Heart left ventricle (tissue), 13 donors: ENCODE measurements at regions not wholly inside any gene's neighbourhood (a gene's known extent, or its start where the extent isn't known, plus 50 kb on each side); places are given as distances from the start of the nearest gene placed in this dataset.

Experiments
- CTCF ChIP-seq, 12 donors: fragments of 200-600 bp; sonication (generic) in 4 of 12; IDR thresholded peaks; one replicate each; pipeline versions ENCODE4 v1.5.0 to v1.8.0; 2018 to 2022; ENCODE audit warnings: antibody characterized with exemption in 12 of 12, mild to moderate bottlenecking in 5 of 12
- POLR2A ChIP-seq, 2 donors: fragments of 450-650 bp; IDR thresholded peaks; one replicate each; pipeline ENCODE4 v1.6.1; 2017; ENCODE audit warnings: antibody characterized with exemption in 2 of 2, mild to moderate bottlenecking in 2 of 2, moderate library complexity in 2 of 2
- donor health status: ischemic (EF 13 %, LVEDD 7.1; RV severe dilation, severe dysfunction).
- donor health status: DM: no; HTN: yes; CAD: no.
- donor health status: DM: no; HTN: no; CAD: no.
- donor health status: ischemic (EF 25% LVEDD 6.9; RV normal size, moderate dysfunction).
- donor health status: ischemic (EF 25% LVEDD 5.7; RV mildly dilated, moderate dysfunction).
- donor health status: ischemic (EF 35%, LVEDD 5.7; RV mildly dilated, moderate dysfunction).
- donor health status: nonischemic (EF 11% LVEDD 7.7; RV severe dilation, severe dysfunction).
- donor health status: DM: yes; HTN: yes; CAD: no.
- donor health status: PGD.
- donor health status: ischemic (EF 29% LVEDD 5.4; RV normal size, mild dysfunction).
- donor health status: nonischemic (EF 23%, LVEDD 6.1; RV moderate dilation, normal function).

GRCh38 chr6:144477856-144478255 is 192.7 kb downstream of the UTRN start:
- no peak for TF ChIP-seq CTCF (IDR thresholded peaks at IDR 0.05)
- no peak for TF ChIP-seq POLR2A (IDR thresholded peaks at IDR 0.05)
